HL-60 (cell line): ENCODE measurements at regions not wholly inside any gene's neighbourhood (a gene's known extent, or its start where the extent isn't known, plus 50 kb on each side); places are given as distances from the start of the nearest gene placed in this dataset.

Source experiments
- DNase-seq, 2 experiments: peaks; one replicate each; pipeline ENCODE4 v3.0.0-alpha.2; 2010 to 2020; ENCODE audit warnings: low read depth in 1 of 2, low spot score in 1 of 2
- H3K27ac ChIP-seq: fragments of 250-450 bp; sonication (Bioruptor Pico); replicated peaks from 2 replicates; pipeline ENCODE4 v1.5.1; 2020; ENCODE audit warnings: mild to moderate bottlenecking, moderate library complexity
- H3K27me3 ChIP-seq: fragments of 250-450 bp; sonication (Bioruptor Pico); 2 replicates; pipeline ENCODE4 v1.5.1; 2021; ENCODE audit warnings: mild to moderate bottlenecking, moderate library complexity; ENCODE audit not compliant: insufficient read depth, poor library complexity, severe bottlenecking
- H3K4me3 ChIP-seq: replicated peaks from 2 replicates; pipeline ENCODE4 v1.5.1; 2011; ENCODE audit warnings: mild to moderate bottlenecking, control low read depth, low read length; ENCODE audit not compliant: insufficient read depth
- CTCF ChIP-seq: IDR thresholded peaks from one replicate; pipeline ENCODE4 v1.5.1; 2011; ENCODE audit warnings: low read length, control low read depth, inconsistent platforms; ENCODE audit not compliant: insufficient read depth
- GABPA ChIP-seq: IDR thresholded peaks from 2 replicates; pipeline ENCODE4 v1.6.1; 2012; ENCODE audit warnings: low read depth
- POLR2AphosphoS5 ChIP-seq: IDR thresholded peaks from 2 replicates; pipeline ENCODE4 v1.6.1; 2012; ENCODE audit warnings: low read depth
- SPI1 ChIP-seq: IDR thresholded peaks from 2 replicates; pipeline ENCODE4 v1.6.1; 2012; ENCODE audit warnings: low read depth, mild to moderate bottlenecking, borderline replicate concordance
- TF ChIP-seq, protein P1 (sequence below): IDR thresholded peaks from 2 replicates; pipeline ENCODE4 v1.6.1; 2012; ENCODE audit warnings: low read depth; ENCODE audit not compliant: insufficient replicate concordance

- TF ChIP-seq GABPA: no peak
- TF ChIP-seq POLR2AphosphoS5: no peak
- TF ChIP-seq, protein P1, sequence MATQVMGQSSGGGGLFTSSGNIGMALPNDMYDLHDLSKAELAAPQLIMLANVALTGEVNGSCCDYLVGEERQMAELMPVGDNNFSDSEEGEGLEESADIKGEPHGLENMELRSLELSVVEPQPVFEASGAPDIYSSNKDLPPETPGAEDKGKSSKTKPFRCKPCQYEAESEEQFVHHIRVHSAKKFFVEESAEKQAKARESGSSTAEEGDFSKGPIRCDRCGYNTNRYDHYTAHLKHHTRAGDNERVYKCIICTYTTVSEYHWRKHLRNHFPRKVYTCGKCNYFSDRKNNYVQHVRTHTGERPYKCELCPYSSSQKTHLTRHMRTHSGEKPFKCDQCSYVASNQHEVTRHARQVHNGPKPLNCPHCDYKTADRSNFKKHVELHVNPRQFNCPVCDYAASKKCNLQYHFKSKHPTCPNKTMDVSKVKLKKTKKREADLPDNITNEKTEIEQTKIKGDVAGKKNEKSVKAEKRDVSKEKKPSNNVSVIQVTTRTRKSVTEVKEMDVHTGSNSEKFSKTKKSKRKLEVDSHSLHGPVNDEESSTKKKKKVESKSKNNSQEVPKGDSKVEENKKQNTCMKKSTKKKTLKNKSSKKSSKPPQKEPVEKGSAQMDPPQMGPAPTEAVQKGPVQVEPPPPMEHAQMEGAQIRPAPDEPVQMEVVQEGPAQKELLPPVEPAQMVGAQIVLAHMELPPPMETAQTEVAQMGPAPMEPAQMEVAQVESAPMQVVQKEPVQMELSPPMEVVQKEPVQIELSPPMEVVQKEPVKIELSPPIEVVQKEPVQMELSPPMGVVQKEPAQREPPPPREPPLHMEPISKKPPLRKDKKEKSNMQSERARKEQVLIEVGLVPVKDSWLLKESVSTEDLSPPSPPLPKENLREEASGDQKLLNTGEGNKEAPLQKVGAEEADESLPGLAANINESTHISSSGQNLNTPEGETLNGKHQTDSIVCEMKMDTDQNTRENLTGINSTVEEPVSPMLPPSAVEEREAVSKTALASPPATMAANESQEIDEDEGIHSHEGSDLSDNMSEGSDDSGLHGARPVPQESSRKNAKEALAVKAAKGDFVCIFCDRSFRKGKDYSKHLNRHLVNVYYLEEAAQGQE: no peak
- TF ChIP-seq SPI1: no peak
- TF ChIP-seq CTCF: no peak
- Histone ChIP-seq H3K27ac (no peak overlapping the region), H3K27me3 (no peaks in the 10 kb centered on the region), H3K4me3 (no peak overlapping the region)
- no peak for DNase-seq
Observed at GRCh38 chr2:30318987-30319782, 87.9 kb downstream of the LBH start.

- H3K27me3 ChIP-seq: no peaks in the 10 kb centered on the region
- DNase-seq: no peak
- no peak overlapping the region for H3K27ac ChIP-seq
- TF ChIP-seq SPI1 (no peak), POLR2AphosphoS5 (no peak), CTCF (no peak), GABPA (no peak)
- TF ChIP-seq, protein P1: no peak
- no peak overlapping the region for H3K4me3 ChIP-seq
Observed at GRCh38 chr2:30321466-30321865, 90.1 kb downstream of the LBH start.

DNA sequence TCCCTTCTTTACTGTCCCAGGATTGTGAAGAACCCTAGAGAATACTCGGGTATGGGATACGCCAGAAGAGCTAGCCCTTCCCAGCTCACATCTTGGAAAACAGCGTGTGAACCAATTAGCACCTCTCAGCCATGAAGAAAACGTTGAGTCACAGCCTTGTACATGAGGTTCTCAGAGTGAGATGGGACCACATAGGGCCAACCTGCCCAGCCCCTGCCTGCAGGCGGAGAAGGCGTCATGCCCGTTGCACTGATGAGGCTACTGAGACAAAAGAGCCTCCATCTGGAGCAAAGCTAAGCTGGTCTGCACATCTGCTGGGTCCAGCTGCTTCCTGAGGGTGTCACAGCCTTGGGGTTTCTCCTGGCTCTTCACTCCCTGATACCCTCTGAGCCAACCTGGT lies 92.2 kb downstream of the LBH start:
- TF ChIP-seq, protein P1: no peak
- TF ChIP-seq POLR2AphosphoS5 (no peak), CTCF (no peak), GABPA (no peak), SPI1 (no peak)

More for the DNA sequence above, 92.2 kb downstream of the LBH start:
- DNase-seq: no peak
- Histone ChIP-seq H3K27me3 (no peaks in the 10 kb centered on the region), H3K27ac (no peak overlapping the region), H3K4me3 (no peak overlapping the region)
